ENCODE measurements at regions not wholly inside any gene's neighbourhood (a gene's known extent, or its start where the extent isn't known, plus 50 kb on each side); places are given as distances from the start of the nearest gene placed in this dataset.
"Not testable (repeated sequence)": the region's sequence is repeated elsewhere in the genome, so short reads cannot be mapped to it uniquely, and the experiment has no call there.

GRCh38 chr2:207331674-207332073 lies 165.9 kb upstream of the KLF7 start:
- DNase-seq = no peak

GRCh38 chr2:207332480-207333212 lies 166.9 kb upstream of the KLF7 start:
- DNase-seq = peak in 1 of 5 donors; percentile 77

- DNase-seq = no peak
Observed at GRCh38 chr2:207333599-207334300, 168.0 kb upstream of the KLF7 start.

GRCh38 chr2:207334301-207334623 lies 168.5 kb upstream of the KLF7 start:
- peak in 1 of 5 donors; percentile 43 for DNase-seq

- peak in 1 of 5 donors; percentile 52 for DNase-seq
Observed at GRCh38 chr2:207334624-207335371, 169.1 kb upstream of the KLF7 start.

GRCh38 chr2:207337234-207338219 lies 171.8 kb upstream of the KLF7 start:
- peak in 1 of 5 donors; percentile 76 for DNase-seq

- no peak for DNase-seq
Observed at GRCh38 chr2:207338220-207338607, 172.5 kb upstream of the KLF7 start.

GRCh38 chr2:207338610-207339009 lies 172.9 kb upstream of the KLF7 start:
- no peak for DNase-seq

- DNase-seq = no peak
Observed at GRCh38 chr2:207341112-207341750, 175.5 kb upstream of the KLF7 start.

- no peak for DNase-seq
Observed at GRCh38 chr2:207341804-207342203, 176.1 kb upstream of the KLF7 start.

GRCh38 chr2:207344596-207345394 lies 179.0 kb upstream of the KLF7 start:
- not testable (repeated sequence) for DNase-seq

- no peak for DNase-seq
Observed at GRCh38 chr2:207351171-207351570, 178.6 kb upstream of the CREB1 start.

GRCh38 chr2:207352978-207353671 lies 176.6 kb upstream of the CREB1 start:
- DNase-seq = peak in 2 of 5 donors; percentile 6 to 59

GRCh38 chr2:207353836-207354235 lies 175.9 kb upstream of the CREB1 start:
- no peak for DNase-seq

GRCh38 chr2:207354462-207354861 lies 175.3 kb upstream of the CREB1 start:
- DNase-seq = no peak

GRCh38 chr2:207356567-207356966 lies 173.2 kb upstream of the CREB1 start:
- no peak for DNase-seq

GRCh38 chr2:207357216-207357615 lies 172.5 kb upstream of the CREB1 start:
- no peak for DNase-seq

- DNase-seq = no peak
Observed at GRCh38 chr2:207362716-207363115, 167.0 kb upstream of the CREB1 start.

GRCh38 chr2:207363761-207364290 lies 165.9 kb upstream of the CREB1 start:
- DNase-seq = no peak

- no peak for DNase-seq
Observed at GRCh38 chr2:207370646-207371045, 159.1 kb upstream of the CREB1 start.
